ELR (cell line): ENCODE measurements at regions not wholly inside any gene's neighbourhood (a gene's known extent, or its start where the extent isn't known, plus 50 kb on each side); places are given as distances from the start of the nearest gene placed in this dataset.
"Not testable (repeated sequence)": the region's sequence is repeated elsewhere in the genome, so short reads cannot be mapped to it uniquely, and the experiment has no call there.

ENCODE experiments used
- DNase-seq: peaks from one replicate; pipeline ENCODE4 v3.0.0-alpha.2; 2015; ENCODE audit warnings: low read depth

DNA sequence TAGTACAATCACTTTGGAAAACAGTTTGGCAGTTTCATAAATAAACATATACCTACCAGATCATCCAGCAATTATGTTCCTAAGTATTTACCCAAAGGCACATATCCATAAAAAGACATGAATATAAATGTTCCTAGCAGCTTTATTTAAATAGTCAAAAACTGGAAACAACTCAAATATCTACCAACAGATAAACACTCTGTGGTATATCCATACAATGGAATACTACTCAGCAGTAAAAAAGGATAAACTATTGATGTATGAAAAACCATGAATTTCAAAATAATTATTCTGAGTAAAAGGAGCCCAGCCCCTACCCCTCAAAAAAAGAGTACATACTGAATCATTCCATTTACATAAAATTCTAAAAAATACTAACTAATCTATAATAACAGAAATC lies 232.7 kb upstream of the SLC30A5 start:
- DNase-seq = no peak

DNA sequence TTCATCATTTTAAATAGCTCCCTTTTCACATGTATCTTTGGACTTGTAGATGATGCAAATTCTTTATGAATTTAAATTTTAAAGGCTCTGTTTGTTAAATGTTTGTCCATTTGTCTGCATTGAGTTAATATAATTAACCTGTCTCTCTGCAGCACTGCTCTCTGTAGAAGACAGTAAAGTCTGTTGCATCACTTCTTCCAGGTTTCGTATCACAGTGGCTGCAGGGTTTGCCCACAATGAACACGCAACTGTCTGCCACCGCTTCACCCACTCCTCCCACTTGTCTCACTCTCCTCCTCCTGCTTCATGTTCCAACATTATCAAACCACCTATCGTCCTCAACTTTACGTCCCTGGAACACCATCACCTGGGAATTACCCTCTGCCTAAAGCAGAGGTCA lies 231.3 kb upstream of the SLC30A5 start:
- no peak for DNase-seq

- DNase-seq = not testable (repeated sequence)
These were observed 228.6 kb upstream of the SLC30A5 start for GRCh38 chr5:68865192-68865591.

DNA sequence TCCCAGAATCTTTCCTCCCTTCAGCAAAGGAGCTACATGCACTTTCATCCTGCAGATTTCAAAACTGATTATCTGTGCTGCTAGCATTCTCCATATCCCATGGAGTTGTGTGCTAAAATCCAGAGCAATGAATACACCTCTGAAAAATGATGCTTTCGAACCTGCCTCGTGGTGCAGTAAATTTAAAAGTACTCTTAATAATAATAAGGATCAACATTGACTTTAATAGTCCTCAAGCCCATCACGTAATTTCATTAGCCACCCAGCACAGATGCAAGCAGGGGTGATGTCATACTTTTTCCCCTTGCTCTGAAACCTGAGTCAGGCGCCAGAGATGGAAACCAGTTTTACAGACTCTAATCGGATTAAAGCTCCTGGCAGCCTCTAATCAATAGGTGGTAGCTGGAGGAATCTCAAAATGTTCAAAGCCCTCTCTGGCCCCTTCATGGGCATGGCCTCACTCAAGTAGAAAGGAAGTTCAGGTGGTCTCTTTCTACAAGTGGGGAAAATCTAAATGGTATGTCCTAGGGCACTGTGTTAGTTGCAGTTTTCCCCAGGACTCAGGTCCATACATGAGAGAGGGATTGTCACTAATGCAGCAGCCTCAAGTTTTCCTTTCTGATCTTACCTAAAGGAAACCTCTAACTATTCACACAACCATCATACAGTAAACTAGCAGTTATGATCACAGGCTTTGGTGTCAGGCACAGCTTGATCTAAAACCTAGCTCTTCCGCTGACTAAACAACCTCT lies 221.6 kb upstream of the SLC30A5 start:
- DNase-seq = no peak

GRCh38 chr5:68873198-68873597 lies 220.6 kb upstream of the SLC30A5 start:
- DNase-seq = no peak

GRCh38 chr5:68875351-68875750 lies 218.5 kb upstream of the SLC30A5 start:
- no peak for DNase-seq

DNA sequence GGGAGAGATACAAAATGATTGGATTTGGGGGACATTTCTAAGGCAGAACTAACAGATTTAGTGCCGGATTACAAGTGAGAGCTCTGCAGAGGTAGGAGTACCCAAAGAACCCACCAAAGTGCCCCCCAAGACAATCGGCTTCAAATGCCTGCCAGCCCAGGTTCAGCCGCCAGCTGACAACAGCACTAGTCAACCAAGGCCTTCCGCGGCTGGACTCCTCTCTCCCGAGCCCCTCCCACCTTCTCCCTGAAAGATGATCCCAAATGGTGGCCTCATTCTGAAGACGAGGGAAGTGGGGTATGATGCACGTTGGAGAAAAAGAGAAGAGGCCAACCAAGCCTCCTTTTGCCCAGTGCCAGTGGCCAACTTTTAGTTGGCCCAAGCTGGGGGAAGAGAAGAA lies 210.4 kb upstream of the SLC30A5 start:
- DNase-seq = no peak

DNA sequence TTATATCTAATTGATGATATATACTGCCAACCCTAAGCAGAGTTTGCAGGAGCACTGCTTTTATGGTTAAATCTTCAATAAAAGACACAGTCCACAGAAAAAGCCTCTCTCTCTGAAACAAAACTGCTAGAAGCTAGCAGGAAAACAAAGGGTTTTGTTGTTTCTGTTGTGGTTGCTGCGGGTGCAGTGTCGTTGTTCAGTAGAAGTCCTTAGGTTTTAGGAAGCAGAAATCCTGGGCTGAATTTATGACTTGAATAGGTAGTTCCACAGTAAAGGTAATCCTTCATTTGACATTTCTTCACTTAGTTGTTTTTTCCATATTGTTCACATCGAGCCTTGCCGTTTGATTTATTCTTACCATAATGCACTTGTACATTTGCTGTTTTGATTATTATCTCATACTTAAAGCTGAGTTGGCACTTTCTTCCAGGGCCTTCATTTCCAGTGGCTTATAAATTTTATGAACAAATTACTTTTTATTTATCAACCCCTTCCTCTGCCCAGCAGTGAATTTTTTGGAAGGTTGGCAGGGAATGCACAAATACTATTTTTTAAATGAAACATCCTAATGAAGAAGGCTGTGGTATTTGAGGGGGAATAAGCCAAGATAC lies 209.6 kb upstream of the SLC30A5 start:
- no peak for DNase-seq

GRCh38 chr5:68884883-68885282 lies 208.9 kb upstream of the SLC30A5 start:
- DNase-seq = peak; percentile 42

DNA sequence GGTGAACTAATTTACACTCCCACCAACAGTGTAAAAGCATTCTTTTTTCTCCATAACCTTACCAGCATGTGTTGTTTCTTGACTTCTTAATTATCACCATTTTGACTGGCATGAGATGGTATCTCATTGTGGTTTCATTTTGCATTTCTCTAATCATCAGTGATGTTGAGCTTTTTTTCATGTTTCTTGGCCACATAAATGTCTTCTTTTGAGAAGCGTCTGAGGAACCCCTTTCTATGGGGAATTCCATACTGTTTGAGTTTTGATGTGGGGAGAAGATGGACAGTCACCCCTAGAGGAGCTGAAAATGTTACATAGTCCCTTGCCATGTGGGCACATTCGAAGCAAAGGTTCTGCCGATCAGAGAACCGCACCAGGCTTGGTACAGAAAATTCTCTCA lies 207.0 kb upstream of the SLC30A5 start:
- no peak for DNase-seq

DNA sequence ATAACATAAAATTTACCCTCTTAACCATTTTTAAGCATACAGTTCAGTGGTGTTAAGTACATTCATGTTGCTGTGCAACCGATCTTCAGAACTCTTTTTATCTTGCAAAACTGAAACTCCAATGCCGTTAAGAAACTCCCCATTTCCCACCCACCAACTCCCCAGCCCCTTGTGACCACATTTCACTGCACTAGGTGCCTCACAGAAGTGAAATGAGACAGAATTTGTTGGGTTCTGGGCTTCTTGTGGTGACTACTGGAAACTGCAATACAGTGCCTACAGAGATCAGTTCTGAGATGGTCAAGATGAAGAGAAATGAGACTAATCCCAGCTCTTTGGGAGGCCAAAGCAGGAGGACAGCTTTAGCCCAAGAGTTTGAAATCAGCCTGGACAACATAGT lies 202.1 kb upstream of the SLC30A5 start:
- no peak for DNase-seq

- no peak for DNase-seq
These were observed 199.1 kb upstream of the SLC30A5 start for GRCh38 chr5:68894673-68895072.

DNA sequence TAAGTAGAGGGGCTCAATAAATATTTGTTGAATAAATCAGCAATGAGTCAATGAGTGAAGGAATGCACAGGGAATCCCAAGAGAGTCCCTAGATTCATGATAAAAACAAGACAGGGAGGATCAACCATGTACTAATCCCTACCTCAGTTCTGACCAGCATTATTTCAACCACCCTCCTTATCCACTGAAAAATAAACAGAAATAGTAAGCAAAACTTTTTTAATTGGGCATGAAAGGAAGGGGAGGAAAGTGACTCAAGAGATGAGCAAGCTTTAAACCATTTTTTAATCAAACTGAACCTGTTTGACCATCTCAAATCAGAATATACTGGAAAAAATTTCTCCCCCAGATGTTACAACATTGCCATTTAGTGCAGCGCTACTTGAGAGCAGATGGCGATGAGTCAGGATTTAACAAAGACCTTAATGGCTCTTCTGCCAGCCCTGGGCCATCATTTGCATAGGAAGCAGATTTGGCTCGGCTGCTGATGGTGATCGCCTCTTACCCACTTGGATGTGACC lies 194.8 kb upstream of the SLC30A5 start:
- peak; percentile 85 for DNase-seq

DNA sequence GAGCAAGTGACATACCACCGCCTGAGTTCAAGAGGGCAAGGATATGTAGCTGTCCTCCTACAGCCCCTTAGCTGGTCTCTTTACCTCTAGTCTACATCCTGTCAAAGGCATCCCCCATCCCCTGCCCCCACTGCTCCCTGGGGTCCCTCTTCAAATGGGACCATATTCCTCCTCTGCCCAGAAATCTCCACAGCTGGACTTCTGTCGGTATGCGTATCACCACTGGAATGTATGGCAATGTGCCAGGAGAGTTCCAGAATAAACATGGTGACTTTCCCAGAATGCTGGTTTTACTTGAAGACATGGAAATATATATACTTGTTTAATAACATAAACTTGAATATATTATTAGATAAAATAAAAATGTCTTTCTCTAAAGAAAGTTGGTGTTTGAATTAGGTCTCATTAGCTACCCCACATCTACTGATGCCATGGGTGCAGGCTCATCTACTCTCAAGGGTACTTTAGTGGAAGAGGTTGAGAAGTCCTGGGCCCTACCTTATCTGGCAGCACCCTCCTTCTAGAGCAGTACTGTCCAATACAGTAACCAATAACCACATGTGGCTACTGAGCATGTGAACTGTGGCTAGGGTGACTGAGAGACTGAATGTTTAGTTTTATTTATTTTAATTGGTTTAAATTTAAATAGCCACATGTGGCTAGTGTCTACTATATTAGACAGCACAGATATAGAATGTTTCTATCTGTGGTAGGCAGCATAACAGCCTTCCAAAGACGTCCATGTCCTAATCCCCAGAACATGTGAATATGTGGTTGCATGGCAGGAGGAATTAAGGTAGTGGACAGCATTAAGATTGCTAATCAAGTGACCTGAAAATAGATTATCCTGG lies 181.7 kb upstream of the SLC30A5 start:
- peak; percentile 71 for DNase-seq

DNA sequence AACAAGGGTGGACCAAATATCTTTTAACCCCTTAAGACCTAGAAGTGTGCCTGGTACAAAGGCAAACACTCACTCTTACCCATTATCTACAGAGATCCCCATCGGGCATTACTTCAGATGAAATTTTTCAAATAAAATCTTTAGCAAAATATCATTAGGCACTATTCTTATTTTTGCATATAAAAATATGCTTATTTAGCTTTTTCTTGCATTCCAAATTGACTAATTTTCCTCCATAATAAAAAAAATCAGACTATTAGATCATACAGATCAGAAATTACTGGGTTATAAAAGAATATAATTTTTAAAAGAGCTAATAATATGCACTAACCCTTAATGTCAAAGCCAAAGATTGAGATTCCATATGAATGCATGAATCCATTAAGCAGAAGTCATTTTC lies 178.7 kb upstream of the SLC30A5 start:
- DNase-seq = no peak

DNA sequence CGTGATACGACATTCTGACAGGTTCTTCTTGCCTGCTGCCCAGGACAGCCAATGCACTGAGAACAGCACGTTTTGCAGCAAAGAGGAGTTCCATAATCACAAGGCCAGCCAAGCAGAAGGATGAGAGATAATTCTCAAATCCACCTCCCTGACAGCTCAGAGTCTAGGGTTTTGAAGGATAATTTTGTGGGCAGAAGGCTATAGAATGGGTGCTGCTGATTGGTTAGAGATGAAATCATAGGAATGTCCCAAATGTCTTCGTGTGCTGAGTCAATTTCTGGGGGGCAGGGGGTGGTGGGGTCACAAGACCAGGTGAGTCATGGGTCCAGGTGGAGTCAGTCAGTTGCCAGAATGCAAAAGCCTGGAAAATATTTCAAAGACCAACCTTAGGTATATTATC lies 175.5 kb upstream of the SLC30A5 start:
- DNase-seq = peak; percentile 4

- DNase-seq = no peak
These were observed 173.8 kb upstream of the SLC30A5 start for GRCh38 chr5:68919988-68920490.

- no peak for DNase-seq
These were observed 172.9 kb upstream of the SLC30A5 start for GRCh38 chr5:68920888-68921287.

DNA sequence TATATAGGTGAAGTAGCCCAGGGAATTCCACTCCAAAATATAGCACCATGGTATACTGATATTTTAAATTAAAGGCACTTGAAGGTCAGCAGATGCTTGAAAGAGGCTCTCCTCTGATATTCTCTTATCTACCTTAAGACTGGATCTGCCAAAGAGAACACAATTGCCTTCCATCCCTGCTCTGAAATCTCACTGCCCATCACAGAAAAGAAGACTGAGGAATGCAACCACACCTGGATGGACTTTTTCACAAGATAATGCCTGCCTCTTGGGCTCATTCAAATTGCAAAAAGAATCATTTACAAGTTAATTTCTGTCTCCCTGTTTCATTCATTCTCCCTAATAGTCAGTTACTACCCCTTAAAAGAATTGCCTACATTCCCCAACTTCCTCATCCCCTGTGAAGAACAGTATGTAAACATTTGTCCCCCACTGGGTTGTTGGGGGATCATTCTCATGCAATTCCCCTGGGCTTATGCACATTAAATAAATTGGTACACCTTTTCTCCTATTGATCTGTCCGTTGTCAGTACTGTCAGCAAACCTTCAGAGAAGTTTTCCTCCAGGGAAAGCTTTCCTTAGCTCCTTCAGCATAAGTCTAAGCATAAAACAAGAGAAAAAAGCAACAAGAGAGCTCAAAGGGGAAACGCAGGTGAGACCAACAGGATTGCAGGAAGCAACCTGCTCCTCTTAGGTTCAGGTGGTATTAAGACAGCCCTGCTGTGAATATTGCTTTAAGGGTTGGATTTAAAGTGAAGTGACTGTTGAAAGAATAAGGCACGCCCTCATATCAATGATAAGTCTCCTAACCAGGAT lies 171.4 kb upstream of the SLC30A5 start:
- DNase-seq = no peak

- DNase-seq = peak; percentile 15
These were observed 169.2 kb upstream of the SLC30A5 start for GRCh38 chr5:68924481-68925145.
